H1 (cell line): ENCODE measurements at regions not wholly inside any gene's neighbourhood (a gene's known extent, or its start where the extent isn't known, plus 50 kb on each side); places are given as distances from the start of the nearest gene placed in this dataset.

ENCODE experiments used
- CTCF ChIA-PET: fragments of 300-600 bp; sonication (Branson Sonifier 250); formaldehyde crosslinking; loops from one replicate; lab custom pipeline; 2021; ENCODE audit not compliant: partially characterized antibody; lab: Charles Lee
- POLR2A ChIA-PET: fragments of 300-600 bp; sonication (Branson Sonifier 250); formaldehyde crosslinking; loops from one replicate; lab custom pipeline; 2021; ENCODE audit warnings: inconsistent platforms; ENCODE audit not compliant: partially characterized antibody; lab: Charles Lee
- DNase-seq, 2 experiments: peaks; one replicate each; pipeline versions ENCODE4 v3.0.0 to v3.0.0-alpha.2; 2010 to 2022; ENCODE audit warnings: low spot score in 2 of 2, low read depth in 1 of 2, mixed read lengths in 1 of 2
- FAIRE-seq: peaks from 2 replicates; lab custom pipeline; 2011; peaks lifted over from hg19 to GRCh38; lab: Jason Lieb, UNC
- H2AFZ ChIP-seq: 2 replicates; pipeline ENCODE4 v1.8.1; 2012; ENCODE audit warnings: low read length, inconsistent platforms
- H2AK5ac ChIP-seq: 2 replicates; pipeline ENCODE4 v1.6.1; 2013; ENCODE audit warnings: low read depth, low read length
- H2BK120ac ChIP-seq: replicated peaks from 2 replicates; pipeline ENCODE3; 2013; ENCODE audit warnings: low read depth, low read length, inconsistent platforms
- H2BK12ac ChIP-seq: 2 replicates; pipeline ENCODE4 v1.6.1; 2013; ENCODE audit warnings: low read depth, low read length
- H2BK15ac ChIP-seq: 2 replicates; pipeline ENCODE4 v1.6.1; 2013; ENCODE audit warnings: low read length
- H2BK20ac ChIP-seq: 2 replicates; pipeline ENCODE4 v1.6.1; 2013; ENCODE audit warnings: low read length
- H2BK5ac ChIP-seq: 2 replicates; pipeline ENCODE4 v1.6.1; 2013; ENCODE audit warnings: low read depth, low read length
- H3K14ac ChIP-seq: 2 replicates; pipeline ENCODE4 v1.6.1; 2013; ENCODE audit warnings: inconsistent platforms; ENCODE audit not compliant: insufficient read length
- H3K18ac ChIP-seq: 2 replicates; pipeline ENCODE4 v1.6.1; 2013; ENCODE audit warnings: low read length; ENCODE audit errors: extremely low read depth
- H3K23ac ChIP-seq: 2 replicates; pipeline ENCODE4 v1.6.1; 2013; ENCODE audit warnings: inconsistent platforms; ENCODE audit not compliant: insufficient read length
- H3K23me2 ChIP-seq: 2 replicates; pipeline ENCODE4 v1.6.1; 2013; ENCODE audit warnings: low read depth, low read length
- H3K27ac ChIP-seq: 2 replicates; pipeline ENCODE4 v1.6.1; 2011; ENCODE audit warnings: low read depth, low read length, inconsistent platforms
- H3K27me3 ChIP-seq, 4 experiments: replicated peaks in 1 of 4; 1 replicate in 1 of 4; 2 replicates in 3 of 4; pipeline versions ENCODE4 v1.6.1 to v1.8.1; 2011 to 2013; ENCODE audit warnings: low read length in 3 of 4, mild to moderate bottlenecking in 3 of 4, inconsistent platforms in 2 of 4, mixed read lengths in 2 of 4, moderate library complexity in 1 of 4; ENCODE audit not compliant: control insufficient read depth in 3 of 4, insufficient read depth in 3 of 4; ENCODE audit errors: extremely low read depth in 1 of 4
- H3K36me3 ChIP-seq, 4 experiments: 2 replicates each; pipeline versions ENCODE4 v1.6.1 to v1.8.1; 2011 to 2013; ENCODE audit warnings: mild to moderate bottlenecking in 4 of 4, low read length in 3 of 4, moderate library complexity in 2 of 4, control low read depth in 1 of 4, inconsistent platforms in 1 of 4; ENCODE audit not compliant: insufficient read depth in 4 of 4, control insufficient read depth in 2 of 4
- H3K4ac ChIP-seq: replicated peaks from 2 replicates; pipeline ENCODE3; 2013; ENCODE audit warnings: low read length, low read depth, mixed read lengths, inconsistent platforms; ENCODE audit not compliant: insufficient read length
- H3K4me1 ChIP-seq, 4 experiments: replicated peaks in 1 of 4; 1 replicate in 1 of 4; 2 replicates in 3 of 4; pipeline versions ENCODE4 v1.6.1 to v1.8.1; 2011 to 2013; ENCODE audit warnings: low read length in 3 of 4, inconsistent platforms in 2 of 4, mixed read lengths in 1 of 4; ENCODE audit not compliant: insufficient read depth in 4 of 4, control insufficient read depth in 3 of 4
- H3K4me2 ChIP-seq, 2 experiments: 2 replicates each; pipeline versions ENCODE4 v1.6.1 to v1.8.1; 2011 to 2013; ENCODE audit warnings: low read depth in 2 of 2, low read length in 2 of 2, control low read depth in 1 of 2, inconsistent platforms in 1 of 2, mild to moderate bottlenecking in 1 of 2; ENCODE audit not compliant: insufficient read depth in 1 of 2
- H3K4me3 ChIP-seq, 4 experiments: fragments of 200-600, 300-600 bp in 1 of 4; sonication (generic), shearing (Covaris generic), sonication (Bioruptor Twin) in 1 of 4; 2 replicates each; pipeline versions ENCODE4 v1.5.1 to v1.8.1; 2011 to 2016; ENCODE audit warnings: low read length in 4 of 4, low read depth in 3 of 4, control low read depth in 2 of 4, inconsistent platforms in 2 of 4, mild to moderate bottlenecking in 2 of 4, mixed read lengths in 1 of 4, moderate library complexity in 1 of 4; ENCODE audit not compliant: insufficient read depth in 2 of 4; ENCODE audit errors: extremely low read depth in 1 of 4
- H3K56ac ChIP-seq: replicated peaks from 2 replicates; pipeline ENCODE3; 2013; ENCODE audit warnings: low read depth, mild to moderate bottlenecking, mixed read lengths, low read length, inconsistent platforms; ENCODE audit not compliant: insufficient read length
- H3K79me1 ChIP-seq: 2 replicates; pipeline ENCODE4 v1.6.1; 2013; ENCODE audit warnings: low read depth, low read length, control low read depth
- H3K79me2 ChIP-seq, 2 experiments: 2 replicates each; pipeline versions ENCODE4 v1.6.1 to v1.8.1; 2012 to 2013; ENCODE audit warnings: low read length in 2 of 2, mild to moderate bottlenecking in 2 of 2, inconsistent platforms in 1 of 2; ENCODE audit not compliant: insufficient read depth in 2 of 2, control insufficient read depth in 1 of 2
- H3K9ac ChIP-seq, 4 experiments: replicated peaks in 1 of 4; 1 replicate in 1 of 4; 2 replicates in 3 of 4; pipeline versions ENCODE4 v1.6.1 to v1.8.1; 2011 to 2013; ENCODE audit warnings: low read depth in 3 of 4, low read length in 3 of 4, control low read depth in 2 of 4, mild to moderate bottlenecking in 2 of 4, moderate library complexity in 2 of 4, inconsistent platforms in 1 of 4; ENCODE audit errors: extremely low read depth in 1 of 4
- H3K9me3 ChIP-seq, 2 experiments: 2 replicates each; pipeline versions ENCODE4 v1.6.1 to v1.8.1; 2012 to 2013; ENCODE audit warnings: mild to moderate bottlenecking in 2 of 2, moderate library complexity in 2 of 2, control low read depth in 1 of 2, inconsistent platforms in 1 of 2, low read depth in 1 of 2, low read length in 1 of 2, mixed read lengths in 1 of 2; ENCODE audit not compliant: insufficient read depth in 2 of 2
- H4K20me1 ChIP-seq, 2 experiments: replicated peaks in 1 of 2; 2 replicates each; pipeline versions ENCODE3 to v1.8.1; 2011 to 2013; ENCODE audit warnings: inconsistent platforms in 2 of 2, low read length in 2 of 2, mild to moderate bottlenecking in 1 of 2; ENCODE audit not compliant: insufficient read depth in 2 of 2, control insufficient read depth in 1 of 2
- H4K5ac ChIP-seq: 2 replicates; pipeline ENCODE4 v1.6.1; 2013; ENCODE audit warnings: low read length, low read depth, mixed read lengths, inconsistent platforms; ENCODE audit not compliant: insufficient read length
- H4K8ac ChIP-seq: 2 replicates; pipeline ENCODE4 v1.8.0; 2013; ENCODE audit warnings: mild to moderate bottlenecking, moderate library complexity, low read length, inconsistent platforms; ENCODE audit not compliant: insufficient read depth; ENCODE audit errors: extremely low read depth
- H4K91ac ChIP-seq: replicated peaks from 2 replicates; pipeline ENCODE3; 2013; ENCODE audit warnings: low read length, mixed read lengths, inconsistent platforms; ENCODE audit not compliant: insufficient read length
- CTCF ChIP-seq, 3 experiments: IDR thresholded peaks; 1 replicate in 2 of 3; 2 replicates in 1 of 3; pipeline versions ENCODE4 v1.5.1 to v1.6.1; 2011; ENCODE audit warnings: low read length in 3 of 3, mild to moderate bottlenecking in 3 of 3, inconsistent platforms in 2 of 3, low read depth in 1 of 3, moderate library complexity in 1 of 3; ENCODE audit not compliant: insufficient read depth in 1 of 3; ENCODE audit errors: control extremely low read depth in 1 of 3
- HDAC2 ChIP-seq, 2 experiments: fragments of 300-600 bp in 1 of 2; sonication (generic) in 1 of 2; IDR thresholded peaks; 2 replicates each; pipeline ENCODE4 v1.6.1; 2011 to 2012; ENCODE audit warnings: low read depth in 2 of 2, low read length in 2 of 2, mild to moderate bottlenecking in 2 of 2, moderate library complexity in 2 of 2, borderline replicate concordance in 1 of 2, inconsistent platforms in 1 of 2
- HDAC6 ChIP-seq: IDR thresholded peaks from one replicate; pipeline ENCODE4 v1.7.1; 2012; ENCODE audit warnings: low read depth, mild to moderate bottlenecking, inconsistent platforms, low read length, moderate library complexity
- KDM5A ChIP-seq: fragments of 200-600 bp; IDR thresholded peaks from 2 replicates; pipeline ENCODE4 v1.7.1; 2012; ENCODE audit warnings: mild to moderate bottlenecking, low read length, inconsistent platforms, mixed read lengths
- NANOG ChIP-seq: IDR thresholded peaks from 2 replicates; pipeline ENCODE4 v1.6.1; 2011; ENCODE audit warnings: low read length, low read depth, mild to moderate bottlenecking, inconsistent platforms; ENCODE audit not compliant: insufficient read depth, poor library complexity, severe bottlenecking
- RAD21 ChIP-seq, 2 experiments: IDR thresholded peaks in 1 of 2; conservative IDR thresholded peaks in 1 of 2; 2 replicates each; pipeline ENCODE4 v1.6.1; 2011; ENCODE audit warnings: low read depth in 2 of 2, low read length in 2 of 2, improper control_type of control experiment in 1 of 2, inconsistent platforms in 1 of 2, mild to moderate bottlenecking in 1 of 2, moderate library complexity in 1 of 2
- SIX5 ChIP-seq: IDR thresholded peaks from 2 replicates; pipeline ENCODE4 v1.6.1; 2011; ENCODE audit warnings: mild to moderate bottlenecking, low read depth, low read length
- TBP ChIP-seq: IDR thresholded peaks from 2 replicates; pipeline ENCODE4 v1.6.1; 2011; ENCODE audit warnings: low read depth, low read length, improper control_type of control experiment
- WGBS, 2 experiments: shearing (Covaris generic) in 1 of 2; methylation state at CpG; one replicate each; pipeline versions ENCODE4 v1.1.6 to v1.1.7; 2013 to 2015; ENCODE audit warnings: low lambda C conversion rate in 2 of 2, mixed read lengths in 2 of 2, inconsistent platforms in 1 of 2, low coverage in 1 of 2, missing lambda C conversion rate in 1 of 2; ENCODE audit not compliant: insufficient replicate concordance in 2 of 2, insufficient coverage in 1 of 2, insufficient read length in 1 of 2; ENCODE audit errors: extremely low coverage in 1 of 2, missing lambda C conversion rate in 1 of 2; 5-methylcytosine and 5-hydroxymethylcytosine counted together
- TF ChIP-seq, protein P1 (sequence below): IDR thresholded peaks from 2 replicates; pipeline ENCODE4 v1.6.1; 2011; ENCODE audit warnings: low read length, improper control_type of control experiment

GRCh38 chr1:157335056-157335455 is 196.9 kb upstream of the ETV3 start:
- no peak overlapping the region for H4K5ac ChIP-seq
- 0 out of 4 replicates have a peak, but pooled peaks cover 0 to 2% of the 10 kb centered on the region in 2 experiments for H3K9me3 ChIP-seq
- H3K9ac ChIP-seq = no peak overlapping the region
- no peak for DNase-seq
- H3K23ac ChIP-seq = no peak overlapping the region
- H4K8ac ChIP-seq = no peak overlapping the region
- no peaks in the 10 kb centered on the region for H3K79me1 ChIP-seq
- no peak overlapping the region for H3K4me3 ChIP-seq
- POLR2A ChIA-PET = no interaction called here
- H3K27me3 ChIP-seq = no peaks in the 10 kb centered on the region
- no peak overlapping the region for H2BK15ac ChIP-seq
- H4K20me1 ChIP-seq = no peaks in the 10 kb centered on the region
- H3K23me2 ChIP-seq = no peaks in the 10 kb centered on the region; the same call in 1 of the 2 replicates
- FAIRE-seq = no peak
- CTCF ChIA-PET = interaction anchor here (1.2 to 1.5 kb wide), 2 partner anchors 36 to 142 kb away, joined by 4 read pairs; no protein-coding TSS in a partner anchor
- WGBS, 2 experiments = 90% methylated on average over 2 of the region's 2 CpGs; no CpG with 5 or more reads in 1 of the 2 experiments
- H3K14ac ChIP-seq = no peak overlapping the region
- no peak overlapping the region for H3K4me2 ChIP-seq
- no peak overlapping the region for H2AK5ac ChIP-seq
- no peaks in the 10 kb centered on the region for H3K36me3 ChIP-seq
- no peak overlapping the region for H3K27ac ChIP-seq
- H3K18ac ChIP-seq = no peak overlapping the region
- no peak overlapping the region for H2BK120ac ChIP-seq
- no peak overlapping the region for H4K91ac ChIP-seq
- no peaks in the 10 kb centered on the region for H3K79me2 ChIP-seq
- no peak overlapping the region for H3K4ac ChIP-seq
- H3K56ac ChIP-seq = no peak overlapping the region
- H2BK20ac ChIP-seq = no peak overlapping the region
- no peaks in the 10 kb centered on the region for H3K4me1 ChIP-seq
- no peak overlapping the region for H2AFZ ChIP-seq
- H2BK12ac ChIP-seq = no peak overlapping the region
- H2BK5ac ChIP-seq = no peak overlapping the region
- TF ChIP-seq NANOG = no peak
- TF ChIP-seq HDAC6 = no peak
- TF ChIP-seq TBP = no peak
- TF ChIP-seq RAD21 (IDR thresholded peaks at IDR 0.05 in 1 of 2, conservative IDR thresholded peaks at IDR 0.05 in 1 of 2; ENCODE audit: low read depth in 2 of 2, low read length in 2 of 2) = no peak
- TF ChIP-seq, protein P1, sequence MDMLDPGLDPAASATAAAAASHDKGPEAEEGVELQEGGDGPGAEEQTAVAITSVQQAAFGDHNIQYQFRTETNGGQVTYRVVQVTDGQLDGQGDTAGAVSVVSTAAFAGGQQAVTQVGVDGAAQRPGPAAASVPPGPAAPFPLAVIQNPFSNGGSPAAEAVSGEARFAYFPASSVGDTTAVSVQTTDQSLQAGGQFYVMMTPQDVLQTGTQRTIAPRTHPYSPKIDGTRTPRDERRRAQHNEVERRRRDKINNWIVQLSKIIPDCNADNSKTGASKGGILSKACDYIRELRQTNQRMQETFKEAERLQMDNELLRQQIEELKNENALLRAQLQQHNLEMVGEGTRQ = no peak
- TF ChIP-seq HDAC2 (IDR thresholded peaks at IDR 0.05; ENCODE audit: borderline replicate concordance in 1 of 2, low read depth in 2 of 2, low read length in 2 of 2) = no peak
- TF ChIP-seq CTCF (IDR thresholded peaks at IDR 0.05; ENCODE audit: control extremely low read depth in 1 of 3, insufficient read depth in 1 of 3, low read depth in 1 of 3, low read length in 3 of 3) = no peak
- TF ChIP-seq KDM5A = no peak
- TF ChIP-seq SIX5 = no peak
